CD14-positive monocyte (primary cell): ENCODE measurements at regions not wholly inside any gene's neighbourhood (a gene's known extent, or its start where the extent isn't known, plus 50 kb on each side); places are given as distances from the start of the nearest gene placed in this dataset.

ENCODE experiments used
- DNase-seq, 3 donors: peaks; one replicate each; pipeline ENCODE4 v3.0.0-alpha.2; 2011 to 2022
- H2AFZ ChIP-seq: 2 replicates; pipeline ENCODE4 v1.6.0; 2012; ENCODE audit warnings: mild to moderate bottlenecking, low read depth, low read length, inconsistent platforms; ENCODE audit not compliant: insufficient read depth, poor library complexity, severe bottlenecking
- H3K27ac ChIP-seq, 2 donors: 1 replicate in 1 of 2; 2 replicates in 1 of 2; pipeline ENCODE4 v1.5.1; 2012 to 2013; ENCODE audit warnings: low read length in 2 of 2, control low read depth in 1 of 2, inconsistent platforms in 1 of 2, low read depth in 1 of 2, mild to moderate bottlenecking in 1 of 2
- H3K27me3 ChIP-seq, 2 donors: one replicate each; pipeline versions ENCODE4 v1.6.0 to v1.6.1; 2011 to 2013; ENCODE audit warnings: low read length in 2 of 2; ENCODE audit not compliant: control insufficient read depth in 2 of 2, insufficient read depth in 2 of 2
- H3K36me3 ChIP-seq, 2 donors: replicated peaks in 1 of 2; 1 replicate in 1 of 2; 2 replicates in 1 of 2; pipeline versions ENCODE4 v1.5.1 to v1.6.1; 2012 to 2013; ENCODE audit warnings: low read length in 2 of 2, control low read depth in 1 of 2, inconsistent platforms in 1 of 2, mild to moderate bottlenecking in 1 of 2; ENCODE audit not compliant: insufficient read depth in 2 of 2, control insufficient read depth in 1 of 2
- H3K4me1 ChIP-seq, 2 donors: 1 replicate in 1 of 2; 2 replicates in 1 of 2; pipeline versions ENCODE4 v1.5.1 to v1.6.1; 2012 to 2013; ENCODE audit warnings: low read length in 2 of 2, control low read depth in 1 of 2, inconsistent platforms in 1 of 2, mild to moderate bottlenecking in 1 of 2, moderate library complexity in 1 of 2; ENCODE audit not compliant: insufficient read depth in 2 of 2, control insufficient read depth in 1 of 2
- H3K4me2 ChIP-seq: replicated peaks from 2 replicates; pipeline ENCODE3; 2012; ENCODE audit warnings: low read length, moderate library complexity, mild to moderate bottlenecking; ENCODE audit not compliant: poor library complexity, severe bottlenecking; ENCODE audit errors: extremely low read depth
- H3K4me3 ChIP-seq, 3 experiments: fragments of 200-600 bp in 1 of 3; sonication (generic) in 1 of 3; replicated peaks in 1 of 3; 1 replicate in 2 of 3; 2 replicates in 1 of 3; pipeline ENCODE4 v1.5.1; 2011 to 2013; ENCODE audit warnings: low read length in 3 of 3, mild to moderate bottlenecking in 3 of 3, control low read depth in 2 of 3, low read depth in 2 of 3, inconsistent platforms in 1 of 3, moderate library complexity in 1 of 3
- H3K79me2 ChIP-seq: 2 replicates; pipeline ENCODE4 v1.6.0; 2012; ENCODE audit warnings: mild to moderate bottlenecking, control low read depth, inconsistent platforms, low read length, moderate library complexity; ENCODE audit not compliant: insufficient read depth
- H3K9ac ChIP-seq: 2 replicates; pipeline ENCODE4 v1.6.0; 2017; ENCODE audit warnings: low read length, mild to moderate bottlenecking; ENCODE audit not compliant: insufficient read depth, poor library complexity, severe bottlenecking
- H3K9me3 ChIP-seq, 2 donors: replicated peaks in 1 of 2; 1 replicate in 1 of 2; 2 replicates in 1 of 2; pipeline versions ENCODE4 v1.5.1 to v1.6.1; 2012 to 2013; ENCODE audit warnings: low read length in 2 of 2, control low read depth in 1 of 2; ENCODE audit not compliant: control insufficient read depth in 1 of 2, insufficient read depth in 1 of 2
- H4K20me1 ChIP-seq: 2 replicates; pipeline ENCODE4 v1.6.0; 2012; ENCODE audit warnings: mild to moderate bottlenecking, low read length, control low read depth, moderate library complexity; ENCODE audit not compliant: insufficient read depth
- H3K27ac Mint-ChIP-seq, 7 donors: one replicate each; pipeline ENCODE4 v1.8.0; 2020; ENCODE audit warnings: mild to moderate bottlenecking in 7 of 7, mixed read lengths in 7 of 7, moderate library complexity in 6 of 7, inconsistent platforms in 2 of 7
- H3K27me3 Mint-ChIP-seq, 3 donors: one replicate each; pipeline ENCODE4 v1.8.0; 2021 to 2022; ENCODE audit warnings: low read depth in 3 of 3, mild to moderate bottlenecking in 3 of 3, mixed read lengths in 3 of 3, moderate library complexity in 3 of 3, inconsistent platforms in 1 of 3
- H3K36me3 Mint-ChIP-seq, 2 donors: one replicate each; pipeline ENCODE4 v1.8.0; 2020; ENCODE audit warnings: mixed read lengths in 2 of 2, inconsistent platforms in 1 of 2, mild to moderate bottlenecking in 1 of 2
- H3K4me1 Mint-ChIP-seq: one replicate; pipeline ENCODE4 v1.8.0; 2020; ENCODE audit warnings: mild to moderate bottlenecking, mixed read lengths
- H3K4me3 Mint-ChIP-seq, 2 donors: one replicate each; pipeline ENCODE4 v1.8.0; 2020; ENCODE audit warnings: mild to moderate bottlenecking in 2 of 2, mixed read lengths in 2 of 2, moderate library complexity in 1 of 2
- H3K9me3 Mint-ChIP-seq, 7 donors: one replicate each; pipeline ENCODE4 v1.8.0; 2020 to 2022; ENCODE audit warnings: mixed read lengths in 7 of 7, mild to moderate bottlenecking in 6 of 7, moderate library complexity in 6 of 7, inconsistent platforms in 2 of 7
- WGBS: methylation state at CpG from one replicate; pipeline ENCODE4 v1.1.5; 2013; ENCODE audit warnings: missing lambda C conversion rate; ENCODE audit not compliant: insufficient coverage; 5-methylcytosine and 5-hydroxymethylcytosine counted together
- intact Hi-C, 2 donors: fragments of 100-400 bp; cut with micrococcal nuclease; formaldehyde crosslinking; loops; one replicate each; pipeline versions ENCODE4 v1.15.0 to v1.15.1; 2023
- TF ChIP-seq, protein P1 (sequence below): fragments of 200-600 bp; IDR thresholded peaks from one replicate; pipeline ENCODE4 v1.8.0; 2022; ENCODE audit warnings: antibody characterized with exemption, mild to moderate bottlenecking

DNA sequence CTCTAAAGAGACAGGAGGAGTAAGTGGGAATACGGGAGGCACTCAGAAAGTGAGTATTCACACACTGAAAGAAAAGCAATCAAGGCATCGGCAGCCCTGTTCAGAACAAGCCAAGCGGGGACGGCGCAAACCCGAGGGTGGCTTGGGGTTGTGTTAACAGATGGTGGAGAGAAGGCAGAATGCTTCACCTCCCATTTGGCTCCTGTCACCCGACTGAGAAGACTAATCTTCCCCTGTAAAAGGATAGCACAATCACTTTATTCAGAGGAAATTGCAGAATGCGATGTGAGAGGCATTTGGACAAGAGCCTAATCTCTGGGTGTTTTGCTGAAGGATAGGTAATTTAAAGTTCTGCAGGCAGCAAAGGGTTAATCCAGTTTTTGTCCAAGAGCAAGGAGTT, 119.3 kb upstream of the WSCD1 start:
- H3K27ac ChIP-seq = no peak overlapping the region
- no peak overlapping the region for H2AFZ ChIP-seq
- no peaks in the 10 kb centered on the region for H3K4me1 ChIP-seq
- no peak overlapping the region for H3K4me3 ChIP-seq
- 46% methylated on average over 2 of the region's 8 CpGs for WGBS
- TF ChIP-seq, protein P1, sequence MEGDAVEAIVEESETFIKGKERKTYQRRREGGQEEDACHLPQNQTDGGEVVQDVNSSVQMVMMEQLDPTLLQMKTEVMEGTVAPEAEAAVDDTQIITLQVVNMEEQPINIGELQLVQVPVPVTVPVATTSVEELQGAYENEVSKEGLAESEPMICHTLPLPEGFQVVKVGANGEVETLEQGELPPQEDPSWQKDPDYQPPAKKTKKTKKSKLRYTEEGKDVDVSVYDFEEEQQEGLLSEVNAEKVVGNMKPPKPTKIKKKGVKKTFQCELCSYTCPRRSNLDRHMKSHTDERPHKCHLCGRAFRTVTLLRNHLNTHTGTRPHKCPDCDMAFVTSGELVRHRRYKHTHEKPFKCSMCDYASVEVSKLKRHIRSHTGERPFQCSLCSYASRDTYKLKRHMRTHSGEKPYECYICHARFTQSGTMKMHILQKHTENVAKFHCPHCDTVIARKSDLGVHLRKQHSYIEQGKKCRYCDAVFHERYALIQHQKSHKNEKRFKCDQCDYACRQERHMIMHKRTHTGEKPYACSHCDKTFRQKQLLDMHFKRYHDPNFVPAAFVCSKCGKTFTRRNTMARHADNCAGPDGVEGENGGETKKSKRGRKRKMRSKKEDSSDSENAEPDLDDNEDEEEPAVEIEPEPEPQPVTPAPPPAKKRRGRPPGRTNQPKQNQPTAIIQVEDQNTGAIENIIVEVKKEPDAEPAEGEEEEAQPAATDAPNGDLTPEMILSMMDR = no peak
- H3K36me3 Mint-ChIP-seq = no peaks in the 10 kb centered on the region
- no peak overlapping the region for H3K4me3 Mint-ChIP-seq
- no peaks in the 10 kb centered on the region for H4K20me1 ChIP-seq
- no peaks in the 10 kb centered on the region for H3K4me1 Mint-ChIP-seq
- peaks cover 3 to 9% of the 10 kb centered on the region in 2 donors for H3K9me3 ChIP-seq
- peaks cover 3 to 8% (median 4%) of the 10 kb centered on the region in 3 donors for H3K27me3 Mint-ChIP-seq
- H3K9me3 Mint-ChIP-seq = peaks cover 1 to 15% (median 8%) of the 10 kb centered on the region in 7 donors
- no peak for DNase-seq
- no peak overlapping the region for H3K4me2 ChIP-seq
- no peaks in the 10 kb centered on the region for H3K79me2 ChIP-seq
- intact Hi-C loops = no loop called here
- H3K27ac Mint-ChIP-seq = no peak overlapping the region
- peaks cover 0 to 3% of the 10 kb centered on the region in 2 donors for H3K27me3 ChIP-seq
- H3K36me3 ChIP-seq = no peaks in the 10 kb centered on the region
- no peak overlapping the region for H3K9ac ChIP-seq

- no peaks in the 10 kb centered on the region for H3K4me1 Mint-ChIP-seq
- intact Hi-C loops = no loop called here
- Histone ChIP-seq H3K9ac (no peak overlapping the region), H3K27me3 (peaks cover 0 to 3% of the 10 kb centered on the region in 2 donors), H3K4me3 (no peak overlapping the region), H3K4me2 (no peak overlapping the region), H3K36me3 (no peaks in the 10 kb centered on the region), H3K27ac (no peak overlapping the region), H4K20me1 (no peaks in the 10 kb centered on the region), H3K9me3 (peaks cover 4 to 13% of the 10 kb centered on the region in 2 donors), H2AFZ (no peak overlapping the region), H3K4me1 (no peaks in the 10 kb centered on the region), H3K79me2 (no peaks in the 10 kb centered on the region)
- no peak overlapping the region for H3K4me3 Mint-ChIP-seq
- peaks cover 1 to 17% (median 7%) of the 10 kb centered on the region in 7 donors for H3K9me3 Mint-ChIP-seq
- H3K36me3 Mint-ChIP-seq = no peaks in the 10 kb centered on the region
- 76% methylated on average over 3 of the region's 3 CpGs for WGBS
- peaks cover 3 to 8% (median 4%) of the 10 kb centered on the region in 3 donors for H3K27me3 Mint-ChIP-seq
- DNase-seq = no peak
- H3K27ac Mint-ChIP-seq = no peak overlapping the region
- TF ChIP-seq, protein P1 = no peak
Measured at GRCh38 chr17:5951912-5952311, 118.3 kb upstream of the WSCD1 start.
